ENCODE measurements at regions not wholly inside any gene's neighbourhood (a gene's known extent, or its start where the extent isn't known, plus 50 kb on each side); places are given as distances from the start of the nearest gene placed in this dataset.
"Not testable (repeated sequence)": the region's sequence is repeated elsewhere in the genome, so short reads cannot be mapped to it uniquely, and the experiment has no call there.

GRCh38 chrX:63250253-63250868, 100.8 kb downstream of the SPIN4 start:
- ATAC-seq, result peak; percentile 93 to 100 (median 99)
- DNase-seq, result peak in 1 of 3 donors; percentile 45
- Histone ChIP-seq H3K36me3 (no peaks in the 10 kb centered on the region), H3K27me3 (no peaks in the 10 kb centered on the region), H3K4me1 (no peaks in the 10 kb centered on the region), H3K27ac (no peak overlapping the region), H3K9me3 (no peaks in the 10 kb centered on the region), H3K4me3 (no peak overlapping the region)
- intact Hi-C loops (cut with DNase I), result no loop called here
- 23% methylated on average over 3 of the region's 3 CpGs for WGBS (ENCODE audit: insufficient coverage, low coverage, low lambda C conversion rate, missing lambda C conversion rate)
- TF ChIP-seq POLR2A (IDR thresholded peaks at IDR 0.05) (no peak), CTCF (IDR thresholded peaks at IDR 0.05) (peak; percentile 84 to 100 (median 98))

GRCh38 chrX:63242689-63243088, 108.4 kb downstream of the SPIN4 start:
- H3K4me3 ChIP-seq; H3K9me3 ChIP-seq; H3K4me1 ChIP-seq; H3K27me3 ChIP-seq; ATAC-seq; H3K27ac ChIP-seq; DNase-seq; intact Hi-C loops (cut with DNase I); H3K36me3 ChIP-seq: not testable (repeated sequence)
- no CpG with 5 or more reads among the region's 2 CpGs for WGBS (ENCODE audit: insufficient coverage, low coverage, low lambda C conversion rate, missing lambda C conversion rate)

GRCh38 chrX:63235963-63236362, 115.2 kb downstream of the SPIN4 start:
- H3K27me3 ChIP-seq; H3K36me3 ChIP-seq; intact Hi-C loops (cut with DNase I); H3K4me1 ChIP-seq; H3K9me3 ChIP-seq; H3K4me3 ChIP-seq; DNase-seq; ATAC-seq; H3K27ac ChIP-seq: not testable (repeated sequence)
- WGBS (ENCODE audit: insufficient coverage, low coverage, low lambda C conversion rate, missing lambda C conversion rate), result no CpG with 5 or more reads among the region's 2 CpGs

- H3K27me3 ChIP-seq; DNase-seq; H3K4me1 ChIP-seq; H3K36me3 ChIP-seq; H3K27ac ChIP-seq; H3K9me3 ChIP-seq; H3K4me3 ChIP-seq; intact Hi-C loops (cut with DNase I): not testable (repeated sequence)
- peak in 1 of 4 donors; percentile 45 for ATAC-seq
- WGBS (ENCODE audit: insufficient coverage, low coverage, low lambda C conversion rate, missing lambda C conversion rate), result no CpG with 5 or more reads among the region's 10 CpGs
These were observed 118.1 kb downstream of the SPIN4 start for GRCh38 chrX:63233013-63233412.

GRCh38 chrX:63218202-63218601, 132.9 kb downstream of the SPIN4 start:
- WGBS (ENCODE audit: insufficient coverage, low coverage, low lambda C conversion rate, missing lambda C conversion rate), result no CpG with 5 or more reads among the region's 1 CpG
- intact Hi-C loops (cut with DNase I); H3K4me3 ChIP-seq; H3K27me3 ChIP-seq; H3K4me1 ChIP-seq; H3K27ac ChIP-seq; H3K9me3 ChIP-seq; DNase-seq; H3K36me3 ChIP-seq: not testable (repeated sequence)
- peak; percentile 48 to 75 (median 55) for ATAC-seq

- DNase-seq; H3K4me3 ChIP-seq; H3K27ac ChIP-seq; intact Hi-C loops (cut with DNase I); ATAC-seq; H3K36me3 ChIP-seq; H3K4me1 ChIP-seq; H3K9me3 ChIP-seq; H3K27me3 ChIP-seq: not testable (repeated sequence)
- no CpG with 5 or more reads among the region's 1 CpG for WGBS (ENCODE audit: insufficient coverage, low coverage, low lambda C conversion rate, missing lambda C conversion rate)
These were observed 133.6 kb downstream of the SPIN4 start for GRCh38 chrX:63217549-63217948.

- no CpG with 5 or more reads among the region's 1 CpG for WGBS (ENCODE audit: insufficient coverage, low coverage, low lambda C conversion rate, missing lambda C conversion rate)
- H3K4me1 ChIP-seq; H3K27ac ChIP-seq; intact Hi-C loops (cut with DNase I); H3K27me3 ChIP-seq; DNase-seq; H3K36me3 ChIP-seq; H3K9me3 ChIP-seq; H3K4me3 ChIP-seq: not testable (repeated sequence)
- peak; percentile 62 to 91 (median 86) for ATAC-seq
These were observed 141.5 kb downstream of the SPIN4 start for GRCh38 chrX:63209645-63210044.

GRCh38 chrX:63209128-63209527, 142.0 kb downstream of the SPIN4 start:
- H3K27me3 ChIP-seq; H3K36me3 ChIP-seq; H3K4me1 ChIP-seq; H3K4me3 ChIP-seq; H3K9me3 ChIP-seq; H3K27ac ChIP-seq; intact Hi-C loops (cut with DNase I); DNase-seq: not testable (repeated sequence)
- peak; percentile 48 to 67 (median 62) for ATAC-seq
- WGBS (ENCODE audit: insufficient coverage, low coverage, low lambda C conversion rate, missing lambda C conversion rate), result no CpG with 5 or more reads among the region's 4 CpGs

- H3K4me3 ChIP-seq; intact Hi-C loops (cut with DNase I); H3K4me1 ChIP-seq; H3K27me3 ChIP-seq; H3K9me3 ChIP-seq; H3K36me3 ChIP-seq; H3K27ac ChIP-seq; DNase-seq: not testable (repeated sequence)
- ATAC-seq, result peak in 3 of 4 donors; percentile 62 to 93 (median 64)
- WGBS (ENCODE audit: insufficient coverage, low coverage, low lambda C conversion rate, missing lambda C conversion rate), result no CpG with 5 or more reads among the region's 7 CpGs
These were observed 146.7 kb downstream of the SPIN4 start for GRCh38 chrX:63204266-63205074.

GRCh38 chrX:63201987-63202386, 149.1 kb downstream of the SPIN4 start:
- DNase-seq; H3K9me3 ChIP-seq; H3K27ac ChIP-seq; H3K4me3 ChIP-seq; ATAC-seq; H3K4me1 ChIP-seq; H3K27me3 ChIP-seq; intact Hi-C loops (cut with DNase I); H3K36me3 ChIP-seq: not testable (repeated sequence)
- WGBS (ENCODE audit: insufficient coverage, low coverage, low lambda C conversion rate, missing lambda C conversion rate), result no CpG with 5 or more reads among the region's 4 CpGs

All from right lobe of liver (tissue), 6 donors.